DND-41 (cell line): ENCODE measurements at regions not wholly inside any gene's neighbourhood (a gene's known extent, or its start where the extent isn't known, plus 50 kb on each side); places are given as distances from the start of the nearest gene placed in this dataset.

Experiments
- ATAC-seq: fragments of 200-7000 bp; cut with Tn5 transposase; 3 replicates; pipeline ENCODE4 v1.9.1; 2021; ENCODE audit warnings: low read depth; ENCODE audit not compliant: insufficient read depth
- DNase-seq: peaks from one replicate; pipeline ENCODE4 v3.0.0-alpha.2; 2020
- H2AFZ ChIP-seq: 2 replicates; pipeline ENCODE4 v1.6.0; 2012; ENCODE audit warnings: low read depth, low read length
- H3K27ac ChIP-seq: 2 replicates; pipeline ENCODE4 v1.5.1; 2012; ENCODE audit warnings: low read length, inconsistent platforms
- H3K27me3 ChIP-seq: fragments of 200-600 bp; sonication (generic); 2 replicates; pipeline ENCODE4 v1.6.0; 2012; ENCODE audit warnings: low read length, mild to moderate bottlenecking, inconsistent platforms; ENCODE audit not compliant: insufficient read depth, poor library complexity
- H3K36me3 ChIP-seq: 2 replicates; pipeline ENCODE4 v1.5.1; 2012; ENCODE audit warnings: low read length, inconsistent platforms; ENCODE audit not compliant: insufficient read depth
- H3K4me1 ChIP-seq: 2 replicates; pipeline ENCODE4 v1.5.1; 2012; ENCODE audit warnings: mild to moderate bottlenecking, low read length; ENCODE audit not compliant: insufficient read depth
- H3K4me2 ChIP-seq: 2 replicates; pipeline ENCODE4 v1.6.0; 2012; ENCODE audit warnings: mild to moderate bottlenecking, moderate library complexity, low read length, inconsistent platforms; ENCODE audit not compliant: insufficient read depth
- H3K4me3 ChIP-seq, 2 experiments: fragments of 200-600 bp in 1 of 2; shearing (Covaris generic) in 1 of 2; 2 replicates each; pipeline ENCODE4 v1.5.1; 2012 to 2016; ENCODE audit warnings: inconsistent platforms in 2 of 2, low read length in 2 of 2, mild to moderate bottlenecking in 2 of 2, low read depth in 1 of 2, moderate library complexity in 1 of 2
- H3K79me2 ChIP-seq: 2 replicates; pipeline ENCODE4 v1.6.0; 2012; ENCODE audit warnings: low read length, inconsistent platforms; ENCODE audit not compliant: insufficient read depth
- H3K9ac ChIP-seq: 2 replicates; pipeline ENCODE4 v1.6.0; 2012; ENCODE audit warnings: low read depth, mild to moderate bottlenecking, inconsistent platforms, low read length, moderate library complexity
- H3K9me3 ChIP-seq: 2 replicates; pipeline ENCODE4 v1.5.1; 2012; ENCODE audit warnings: low read length, moderate library complexity, mild to moderate bottlenecking, inconsistent platforms; ENCODE audit not compliant: insufficient read depth, severe bottlenecking
- H4K20me1 ChIP-seq: 2 replicates; pipeline ENCODE4 v1.6.0; 2012; ENCODE audit warnings: low read length; ENCODE audit not compliant: insufficient read depth
- EZH2 ChIP-seq: IDR thresholded peaks from 3 replicates; pipeline ENCODE4 v1.6.1; 2012; ENCODE audit warnings: borderline replicate concordance, low read depth, mild to moderate bottlenecking, moderate library complexity, low read length, inconsistent platforms; ENCODE audit not compliant: severe bottlenecking
- TF ChIP-seq, protein P1 (sequence below): IDR thresholded peaks from 2 replicates; pipeline ENCODE4 v1.5.1; 2012; ENCODE audit warnings: borderline replicate concordance, low read length, moderate library complexity, mild to moderate bottlenecking; ENCODE audit not compliant: poor library complexity, severe bottlenecking; ENCODE audit errors: extremely low read depth

DNA sequence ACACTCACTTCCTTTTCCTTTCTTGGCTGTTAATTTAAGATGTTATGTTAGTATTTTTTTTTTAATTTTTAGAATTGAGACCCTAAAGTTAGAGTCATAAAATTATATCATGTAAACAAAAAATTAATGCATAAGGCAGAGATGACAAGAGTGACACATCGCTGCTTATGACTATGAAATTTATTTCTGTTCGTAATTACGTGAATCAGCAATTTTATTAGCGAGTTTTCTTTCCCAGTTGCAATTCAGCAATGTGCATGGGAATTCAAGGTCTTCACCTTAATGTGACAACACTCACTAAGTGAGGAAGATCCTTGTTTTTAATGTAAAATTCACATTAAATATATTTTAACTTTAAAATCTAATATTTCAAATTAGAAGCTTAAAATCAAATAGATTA is 181.2 kb upstream of the SPOCK3 start:
- DNase-seq (no peak), ATAC-seq (no peak)
- Histone ChIP-seq H3K9ac (no peak overlapping the region), H3K4me3 (no peak overlapping the region), H3K9me3 (no peaks in the 10 kb centered on the region), H3K27me3 (no peaks in the 10 kb centered on the region), H3K4me1 (no peaks in the 10 kb centered on the region), H3K27ac (no peak overlapping the region), H3K36me3 (no peaks in the 10 kb centered on the region), H3K4me2 (no peak overlapping the region), H4K20me1 (no peaks in the 10 kb centered on the region), H2AFZ (no peak overlapping the region), H3K79me2 (no peaks in the 10 kb centered on the region)
- TF ChIP-seq, protein P1, sequence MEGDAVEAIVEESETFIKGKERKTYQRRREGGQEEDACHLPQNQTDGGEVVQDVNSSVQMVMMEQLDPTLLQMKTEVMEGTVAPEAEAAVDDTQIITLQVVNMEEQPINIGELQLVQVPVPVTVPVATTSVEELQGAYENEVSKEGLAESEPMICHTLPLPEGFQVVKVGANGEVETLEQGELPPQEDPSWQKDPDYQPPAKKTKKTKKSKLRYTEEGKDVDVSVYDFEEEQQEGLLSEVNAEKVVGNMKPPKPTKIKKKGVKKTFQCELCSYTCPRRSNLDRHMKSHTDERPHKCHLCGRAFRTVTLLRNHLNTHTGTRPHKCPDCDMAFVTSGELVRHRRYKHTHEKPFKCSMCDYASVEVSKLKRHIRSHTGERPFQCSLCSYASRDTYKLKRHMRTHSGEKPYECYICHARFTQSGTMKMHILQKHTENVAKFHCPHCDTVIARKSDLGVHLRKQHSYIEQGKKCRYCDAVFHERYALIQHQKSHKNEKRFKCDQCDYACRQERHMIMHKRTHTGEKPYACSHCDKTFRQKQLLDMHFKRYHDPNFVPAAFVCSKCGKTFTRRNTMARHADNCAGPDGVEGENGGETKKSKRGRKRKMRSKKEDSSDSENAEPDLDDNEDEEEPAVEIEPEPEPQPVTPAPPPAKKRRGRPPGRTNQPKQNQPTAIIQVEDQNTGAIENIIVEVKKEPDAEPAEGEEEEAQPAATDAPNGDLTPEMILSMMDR, result no peak
- TF ChIP-seq EZH2, result no peak

- H2AFZ ChIP-seq, result no peak overlapping the region
- ATAC-seq (no peak), DNase-seq (no peak)
- no peaks in the 10 kb centered on the region for H3K27me3 ChIP-seq
- H3K79me2 ChIP-seq, result no peaks in the 10 kb centered on the region
- no peak overlapping the region for H3K27ac ChIP-seq
- H3K4me1 ChIP-seq, result no peaks in the 10 kb centered on the region
- H3K9ac ChIP-seq, result no peak overlapping the region
- no peaks in the 10 kb centered on the region for H3K9me3 ChIP-seq
- H3K4me2 ChIP-seq, result no peak overlapping the region
- no peak overlapping the region for H3K4me3 ChIP-seq
- no peaks in the 10 kb centered on the region for H3K36me3 ChIP-seq
- H4K20me1 ChIP-seq, result no peaks in the 10 kb centered on the region
- TF ChIP-seq EZH2, result no peak
- TF ChIP-seq, protein P1, result no peak
Measured at GRCh38 chr4:167419468-167420140, 185.3 kb upstream of the SPOCK3 start.

DNA sequence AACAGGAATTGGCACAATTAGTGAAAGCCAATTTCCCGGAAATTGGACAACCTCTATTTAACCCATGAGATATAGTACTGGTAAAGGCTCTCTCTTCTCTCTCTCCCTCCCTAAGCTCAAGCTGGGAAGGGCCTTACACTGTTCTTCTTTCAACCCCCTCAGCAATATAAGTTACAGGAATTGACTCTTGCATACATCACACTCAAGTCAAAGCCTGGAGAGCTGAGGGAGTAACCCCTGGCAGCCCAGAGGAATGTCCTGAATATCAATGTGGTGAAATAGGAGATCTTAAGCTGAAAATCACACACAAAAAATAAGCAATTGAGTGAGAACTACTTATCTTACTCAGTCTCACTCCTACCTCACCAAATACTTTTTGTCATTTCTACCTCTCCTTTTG is 186.9 kb upstream of the SPOCK3 start:
- DNase-seq, result no peak
- no peak for TF ChIP-seq EZH2
- TF ChIP-seq, protein P1, result no peak
- Histone ChIP-seq H2AFZ (no peak overlapping the region), H3K9ac (no peak overlapping the region), H3K27me3 (no peaks in the 10 kb centered on the region), H3K4me1 (no peaks in the 10 kb centered on the region), H3K36me3 (no peaks in the 10 kb centered on the region), H3K79me2 (no peaks in the 10 kb centered on the region), H3K4me3 (no peak overlapping the region), H3K9me3 (no peaks in the 10 kb centered on the region), H4K20me1 (no peaks in the 10 kb centered on the region), H3K4me2 (no peak overlapping the region), H3K27ac (no peak overlapping the region)
- no peak for ATAC-seq
